PC-3 (cell line): ENCODE measurements at regions not wholly inside any gene's neighbourhood (a gene's known extent, or its start where the extent isn't known, plus 50 kb on each side); places are given as distances from the start of the nearest gene placed in this dataset.

ENCODE experiments used
- EZH2 ChIP-seq: fragments of 300-600 bp; sonication (generic); IDR thresholded peaks from one replicate; pipeline ENCODE4 v1.6.1; 2017; ENCODE audit warnings: antibody characterized with exemption, mild to moderate bottlenecking, low read length; ENCODE audit not compliant: unreplicated experiment
- EZH2phosphoT487 ChIP-seq: fragments of 300-600 bp; sonication (generic); IDR thresholded peaks from 2 replicates; pipeline ENCODE4 v1.6.1; 2018; ENCODE audit warnings: mild to moderate bottlenecking, antibody characterized with exemption, low read length, borderline replicate concordance

DNA sequence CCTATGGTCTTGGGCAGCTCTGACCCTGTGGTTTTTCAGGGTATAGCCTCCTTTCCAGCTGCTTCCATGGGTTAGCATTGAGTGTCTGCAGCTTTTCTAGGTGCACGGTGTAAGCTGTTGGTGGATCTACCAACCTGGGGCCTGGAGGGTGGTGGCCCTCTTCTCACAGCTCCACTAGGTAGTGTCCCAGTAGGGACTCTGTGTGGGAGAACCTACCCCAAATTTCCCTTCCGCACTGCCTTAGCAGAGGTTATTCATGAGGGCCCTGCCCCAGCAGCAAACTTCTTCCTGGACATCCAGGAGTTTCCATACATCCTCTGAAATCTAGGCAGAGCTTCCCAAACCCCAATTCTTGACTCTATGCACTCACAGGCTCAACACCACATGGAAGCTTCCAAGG is 111.0 kb upstream of the C1orf87 start:
- TF ChIP-seq EZH2 = no peak
- TF ChIP-seq EZH2phosphoT487 = no peak
